Heart left ventricle (tissue), 13 donors: ENCODE measurements at regions not wholly inside any gene's neighbourhood (a gene's known extent, or its start where the extent isn't known, plus 50 kb on each side); places are given as distances from the start of the nearest gene placed in this dataset.

Experiments
- CTCF ChIP-seq, 12 donors: fragments of 200-600 bp; sonication (generic) in 4 of 12; IDR thresholded peaks; one replicate each; pipeline versions ENCODE4 v1.5.0 to v1.8.0; 2018 to 2022; ENCODE audit warnings: antibody characterized with exemption in 12 of 12, mild to moderate bottlenecking in 5 of 12
- POLR2A ChIP-seq, 2 donors: fragments of 450-650 bp; IDR thresholded peaks; one replicate each; pipeline ENCODE4 v1.6.1; 2017; ENCODE audit warnings: antibody characterized with exemption in 2 of 2, mild to moderate bottlenecking in 2 of 2, moderate library complexity in 2 of 2
- donor health status: ischemic (EF 13 %, LVEDD 7.1; RV severe dilation, severe dysfunction).
- donor health status: DM: no; HTN: yes; CAD: no.
- donor health status: DM: no; HTN: no; CAD: no.
- donor health status: ischemic (EF 25% LVEDD 6.9; RV normal size, moderate dysfunction).
- donor health status: ischemic (EF 25% LVEDD 5.7; RV mildly dilated, moderate dysfunction).
- donor health status: ischemic (EF 35%, LVEDD 5.7; RV mildly dilated, moderate dysfunction).
- donor health status: nonischemic (EF 11% LVEDD 7.7; RV severe dilation, severe dysfunction).
- donor health status: DM: yes; HTN: yes; CAD: no.
- donor health status: PGD.
- donor health status: ischemic (EF 29% LVEDD 5.4; RV normal size, mild dysfunction).
- donor health status: nonischemic (EF 23%, LVEDD 6.1; RV moderate dilation, normal function).

GRCh38 chr1:239717097-239717917, 330.9 kb downstream of the CHRM3 start:
- TF ChIP-seq CTCF (IDR thresholded peaks at IDR 0.05) (no peak), POLR2A (IDR thresholded peaks at IDR 0.05) (no peak)
